Transverse colon (tissue), 4 donors: ENCODE measurements at regions not wholly inside any gene's neighbourhood (a gene's known extent, or its start where the extent isn't known, plus 50 kb on each side); places are given as distances from the start of the nearest gene placed in this dataset.
A peak's percentile ranks its signal among the peaks of the same experiment; 100 is the strongest.

Source experiments
- DNase-seq: peaks from one replicate; pipeline ENCODE4 v3.0.0-alpha.2; 2019
- H3K27ac ChIP-seq, 4 donors: fragments of 200-600 bp; sonication (generic); 2 replicates each; pipeline ENCODE4 v1.5.1; 2016 to 2018; ENCODE audit warnings: inconsistent platforms in 4 of 4
- H3K27me3 ChIP-seq: fragments of 200-600 bp; sonication (generic); 2 replicates; pipeline ENCODE4 v1.5.1; 2017; ENCODE audit warnings: inconsistent platforms
- H3K36me3 ChIP-seq, 4 donors: fragments of 200-600 bp; sonication (generic); 2 replicates each; pipeline ENCODE4 v1.5.1; 2017 to 2019; ENCODE audit warnings: inconsistent platforms in 4 of 4
- H3K4me1 ChIP-seq, 4 donors: fragments of 200-600 bp; sonication (generic); 2 replicates each; pipeline ENCODE4 v1.5.1; 2017 to 2020; ENCODE audit warnings: inconsistent platforms in 4 of 4
- H3K4me3 ChIP-seq, 4 donors: fragments of 200-600 bp; sonication (generic); 1 replicate in 1 of 4; 2 replicates in 3 of 4; pipeline versions ENCODE4 v1.5.1 to v1.6.1; 2017 to 2019; ENCODE audit warnings: inconsistent platforms in 4 of 4
- H3K9me3 ChIP-seq, 2 donors: fragments of 200-600 bp; sonication (generic); 2 replicates each; pipeline ENCODE4 v1.5.1; 2017 to 2019; ENCODE audit warnings: inconsistent platforms in 2 of 2
- CTCF ChIP-seq, 5 experiments: fragments of 200-600 bp in 3 of 5; fragments of 450-650 bp in 2 of 5; sonication (generic) in 3 of 5; IDR thresholded peaks; 1 replicate in 2 of 5; 2 replicates in 3 of 5; pipeline ENCODE4 v1.5.1; 2016 to 2017; ENCODE audit warnings: antibody characterized with exemption in 5 of 5, inconsistent platforms in 3 of 5, mild to moderate bottlenecking in 2 of 5, moderate library complexity in 1 of 5
- EP300 ChIP-seq: sonication (generic); formaldehyde crosslinking; IDR thresholded peaks from one replicate; pipeline ENCODE4 v1.6.1; 2017; ENCODE audit warnings: antibody characterized with exemption, low read depth
- POLR2A ChIP-seq: fragments of 450-650 bp; IDR thresholded peaks from one replicate; pipeline ENCODE4 v1.6.1; 2016; ENCODE audit warnings: antibody characterized with exemption, mild to moderate bottlenecking, moderate library complexity
- POLR2AphosphoS5 ChIP-seq, 3 donors: sonication (generic); formaldehyde crosslinking; IDR thresholded peaks; one replicate each; pipeline ENCODE4 v1.6.1; 2016; ENCODE audit warnings: antibody characterized with exemption in 3 of 3
- WGBS, 2 donors: methylation state at CpG; one replicate each; pipeline ENCODE4 v1.1.5; 2018; ENCODE audit warnings: low coverage in 1 of 2; 5-methylcytosine and 5-hydroxymethylcytosine counted together
- in situ Hi-C, 4 donors: fragments of 200-750 bp; cut with MboI; loops; one replicate each; pipeline versions ENCODE4 v1.15.0 to v1.15.1; 2017; ENCODE audit warnings: low sequenced_read_pairs in 3 of 4, low pct_ligation_motif_present in 1 of 4, low pct_unique_long_range_greater_than_20kb in 1 of 4
- intact Hi-C: fragments of 100-400 bp; cut with DNase I; formaldehyde crosslinking; loops from one replicate; pipeline ENCODE4 v1.15.1; 2023; ENCODE audit warnings: low total_unique reads

- Histone ChIP-seq H3K27ac (no peak overlapping the region), H3K4me3 (no peak overlapping the region), H3K4me1 (peaks cover 0 to 19% (median 8%) of the 10 kb centered on the region in 4 donors), H3K9me3 (no peaks in the 10 kb centered on the region), H3K27me3 (no peaks in the 10 kb centered on the region), H3K36me3 (no peaks in the 10 kb centered on the region)
- in situ Hi-C loops: no loop called here
- no peak for TF ChIP-seq POLR2AphosphoS5 (IDR thresholded peaks at IDR 0.05)
- no peak for TF ChIP-seq POLR2A
- TF ChIP-seq EP300: no peak
- no peak for TF ChIP-seq CTCF (IDR thresholded peaks at IDR 0.05)
- DNase-seq: no peak
- WGBS, 2 donors: 74 to 90% methylated on average over 6 of the region's 6 CpGs
- intact Hi-C loops: no loop called here
Measured at GRCh38 chr21:15130326-15130725, 65.5 kb upstream of the NRIP1 start.

GRCh38 chr21:15130751-15131150 is 66.0 kb upstream of the NRIP1 start:
- Histone ChIP-seq H3K36me3 (no peaks in the 10 kb centered on the region), H3K9me3 (no peaks in the 10 kb centered on the region), H3K27me3 (no peaks in the 10 kb centered on the region), H3K27ac (no peak overlapping the region), H3K4me3 (no peak overlapping the region), H3K4me1 (peaks cover 0 to 23% (median 9%) of the 10 kb centered on the region in 4 donors)
- in situ Hi-C loops: no loop called here
- WGBS, 2 donors: 17 to 50% methylated on average over 1 of the region's 1 CpG
- intact Hi-C loops: no loop called here
- no peak for DNase-seq
- TF ChIP-seq POLR2A (no peak), CTCF (IDR thresholded peaks at IDR 0.05) (no peak), EP300 (no peak), POLR2AphosphoS5 (IDR thresholded peaks at IDR 0.05) (no peak)

DNA sequence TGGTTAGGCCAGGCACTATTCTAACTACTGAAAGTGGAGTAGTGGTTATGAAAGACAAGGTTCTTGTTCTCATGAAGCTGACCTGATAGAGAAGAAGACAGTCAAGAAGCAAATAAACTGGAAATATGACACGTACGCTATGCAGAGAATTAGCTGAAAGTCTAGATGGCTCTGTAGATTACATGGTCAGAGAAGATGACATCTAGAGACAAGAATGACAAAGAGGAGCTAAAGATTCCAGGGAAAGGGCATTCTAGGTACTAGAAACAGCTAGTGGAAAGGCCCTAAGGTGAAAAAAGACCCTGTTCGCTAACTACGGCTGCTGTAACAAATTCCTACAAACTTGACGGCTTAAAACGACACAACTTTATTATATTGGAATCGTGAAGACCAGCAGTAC is 68.0 kb upstream of the NRIP1 start:
- Histone ChIP-seq H3K4me1 (peaks cover 0 to 44% (median 13%) of the 10 kb centered on the region in 4 donors), H3K27ac (no peak overlapping the region), H3K27me3 (no peaks in the 10 kb centered on the region), H3K36me3 (no peaks in the 10 kb centered on the region), H3K9me3 (no peaks in the 10 kb centered on the region), H3K4me3 (no peak overlapping the region)
- 91 to 93% methylated on average over 7 of the region's 7 CpGs for WGBS, 2 donors
- no peak for DNase-seq
- TF ChIP-seq CTCF (IDR thresholded peaks at IDR 0.05): no peak
- TF ChIP-seq POLR2AphosphoS5 (IDR thresholded peaks at IDR 0.05): no peak
- no peak for TF ChIP-seq EP300
- intact Hi-C loops: no loop called here
- in situ Hi-C loops: no loop called here

DNA sequence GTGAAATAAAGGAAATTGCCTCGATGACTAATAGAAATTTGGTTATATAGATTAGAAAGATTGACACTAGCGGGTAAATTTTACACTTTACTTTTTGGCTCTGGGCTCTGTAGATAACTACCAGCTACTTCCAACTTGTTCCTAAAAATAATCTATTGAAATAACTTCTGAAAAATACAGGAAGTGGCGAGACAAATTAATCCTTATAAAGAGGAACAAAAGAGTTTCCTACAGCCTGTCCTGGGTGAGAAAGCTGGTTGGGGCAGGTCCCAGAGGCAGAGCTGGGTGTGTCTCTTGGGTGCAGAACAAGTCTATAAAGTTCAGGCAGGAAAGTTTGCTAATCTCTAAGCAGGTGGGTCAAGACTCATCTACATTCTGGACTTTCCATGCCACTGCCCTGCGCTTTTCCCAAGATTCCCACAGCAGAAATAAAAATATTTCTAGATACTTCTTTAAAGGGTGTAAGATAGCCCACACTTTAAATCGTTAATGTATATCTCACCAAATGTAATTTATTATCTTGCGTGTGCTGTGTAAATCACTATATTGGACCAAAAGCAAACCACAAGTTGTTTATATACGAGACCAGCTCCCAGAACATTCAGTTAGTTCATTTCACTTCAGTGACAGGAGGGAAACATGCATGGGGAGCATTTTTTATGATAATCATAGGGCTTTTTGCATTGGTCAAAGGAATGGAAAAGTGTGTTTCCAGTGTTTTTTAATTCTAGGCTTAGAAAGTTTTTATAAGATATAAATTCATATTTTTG is 70.1 kb upstream of the NRIP1 start:
- intact Hi-C loops: no loop called here
- peak in 1 of 3 donors; percentile 16 for TF ChIP-seq POLR2AphosphoS5 (IDR thresholded peaks at IDR 0.05)
- TF ChIP-seq CTCF (IDR thresholded peaks at IDR 0.05): no peak
- Histone ChIP-seq H3K9me3 (no peaks in the 10 kb centered on the region), H3K4me1 (peaks cover 0 to 59% (median 22%) of the 10 kb centered on the region in 4 donors), H3K4me3 (no peak overlapping the region), H3K27me3 (no peaks in the 10 kb centered on the region), H3K27ac (peak overlapping the region; percentile 63 to 78 (median 76)), H3K36me3 (no peaks in the 10 kb centered on the region)
- DNase-seq: peak; percentile 66
- in situ Hi-C loops: no loop called here
- WGBS, 2 donors: 26 to 32% methylated on average over 6 to 7 of the region's 7 CpGs
